VCaP (cell line): ENCODE measurements at regions not wholly inside any gene's neighbourhood (a gene's known extent, or its start where the extent isn't known, plus 50 kb on each side); places are given as distances from the start of the nearest gene placed in this dataset.

Source experiments
- H3K27ac ChIP-seq: fragments of 450-650 bp; 2 replicates; pipeline ENCODE4 v1.5.1; 2017
- TF ChIP-seq, protein P1 (sequence below): fragments of 450-650 bp; conservative IDR thresholded peaks from 2 replicates; pipeline ENCODE4 v1.5.1; 2017; ENCODE audit warnings: mild to moderate bottlenecking, moderate library complexity

DNA sequence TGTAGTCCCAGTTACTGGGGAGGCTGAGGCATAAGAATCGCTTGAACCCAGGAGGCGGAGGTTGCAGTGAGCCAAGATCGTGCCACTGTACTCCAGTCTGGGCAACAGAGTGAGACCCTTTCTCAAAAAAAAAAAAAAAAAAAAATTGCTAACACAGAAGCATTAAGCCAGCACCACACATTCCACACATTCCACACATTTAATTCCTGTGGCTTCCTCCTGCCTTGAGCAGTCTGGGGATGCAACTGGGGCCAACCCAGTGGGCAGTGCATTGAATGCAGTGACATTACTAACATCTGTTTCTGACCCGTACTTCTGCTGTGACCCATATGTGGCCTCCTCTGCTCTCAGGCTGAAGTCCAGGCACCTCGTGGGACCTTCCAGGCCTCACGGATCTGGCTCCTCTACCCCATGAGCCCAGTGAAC lies 107.0 kb downstream of the BCL2L11 start:
- TF ChIP-seq, protein P1, sequence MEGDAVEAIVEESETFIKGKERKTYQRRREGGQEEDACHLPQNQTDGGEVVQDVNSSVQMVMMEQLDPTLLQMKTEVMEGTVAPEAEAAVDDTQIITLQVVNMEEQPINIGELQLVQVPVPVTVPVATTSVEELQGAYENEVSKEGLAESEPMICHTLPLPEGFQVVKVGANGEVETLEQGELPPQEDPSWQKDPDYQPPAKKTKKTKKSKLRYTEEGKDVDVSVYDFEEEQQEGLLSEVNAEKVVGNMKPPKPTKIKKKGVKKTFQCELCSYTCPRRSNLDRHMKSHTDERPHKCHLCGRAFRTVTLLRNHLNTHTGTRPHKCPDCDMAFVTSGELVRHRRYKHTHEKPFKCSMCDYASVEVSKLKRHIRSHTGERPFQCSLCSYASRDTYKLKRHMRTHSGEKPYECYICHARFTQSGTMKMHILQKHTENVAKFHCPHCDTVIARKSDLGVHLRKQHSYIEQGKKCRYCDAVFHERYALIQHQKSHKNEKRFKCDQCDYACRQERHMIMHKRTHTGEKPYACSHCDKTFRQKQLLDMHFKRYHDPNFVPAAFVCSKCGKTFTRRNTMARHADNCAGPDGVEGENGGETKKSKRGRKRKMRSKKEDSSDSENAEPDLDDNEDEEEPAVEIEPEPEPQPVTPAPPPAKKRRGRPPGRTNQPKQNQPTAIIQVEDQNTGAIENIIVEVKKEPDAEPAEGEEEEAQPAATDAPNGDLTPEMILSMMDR, result no peak
- H3K27ac ChIP-seq, result no peak overlapping the region

DNA sequence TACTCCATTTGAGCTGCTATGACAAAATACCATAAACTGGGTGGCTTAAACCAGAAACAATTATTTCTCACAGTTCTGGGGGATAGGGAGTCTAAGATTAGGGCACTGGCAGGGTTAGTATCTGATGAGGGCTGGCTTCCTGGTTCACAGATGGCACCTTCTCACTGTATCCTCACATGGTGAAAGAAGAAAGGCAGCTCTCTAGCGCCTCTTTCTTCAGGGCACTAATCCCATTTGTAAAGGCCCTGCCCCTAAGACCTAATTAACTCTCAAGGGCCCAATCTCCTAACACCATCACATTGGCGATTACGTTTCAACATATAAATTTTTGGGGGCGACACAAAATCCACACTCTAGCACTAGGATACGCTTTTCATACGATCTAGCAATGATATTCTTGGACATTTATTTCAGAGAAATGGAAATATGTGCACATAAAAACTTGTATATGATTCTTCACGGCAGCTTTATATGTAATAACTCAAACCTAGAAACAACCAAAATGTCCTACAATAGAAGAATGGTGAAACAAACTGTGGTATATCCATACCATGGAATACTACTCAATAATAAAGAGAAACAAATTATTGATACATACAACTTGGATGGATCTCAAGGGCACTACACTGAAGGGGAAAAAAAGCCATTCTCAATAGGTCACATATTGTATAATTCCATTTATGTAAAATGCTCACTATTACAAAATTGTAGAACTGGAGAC lies 111.0 kb downstream of the BCL2L11 start:
- no peak overlapping the region for H3K27ac ChIP-seq
- TF ChIP-seq, protein P1, result no peak

DNA sequence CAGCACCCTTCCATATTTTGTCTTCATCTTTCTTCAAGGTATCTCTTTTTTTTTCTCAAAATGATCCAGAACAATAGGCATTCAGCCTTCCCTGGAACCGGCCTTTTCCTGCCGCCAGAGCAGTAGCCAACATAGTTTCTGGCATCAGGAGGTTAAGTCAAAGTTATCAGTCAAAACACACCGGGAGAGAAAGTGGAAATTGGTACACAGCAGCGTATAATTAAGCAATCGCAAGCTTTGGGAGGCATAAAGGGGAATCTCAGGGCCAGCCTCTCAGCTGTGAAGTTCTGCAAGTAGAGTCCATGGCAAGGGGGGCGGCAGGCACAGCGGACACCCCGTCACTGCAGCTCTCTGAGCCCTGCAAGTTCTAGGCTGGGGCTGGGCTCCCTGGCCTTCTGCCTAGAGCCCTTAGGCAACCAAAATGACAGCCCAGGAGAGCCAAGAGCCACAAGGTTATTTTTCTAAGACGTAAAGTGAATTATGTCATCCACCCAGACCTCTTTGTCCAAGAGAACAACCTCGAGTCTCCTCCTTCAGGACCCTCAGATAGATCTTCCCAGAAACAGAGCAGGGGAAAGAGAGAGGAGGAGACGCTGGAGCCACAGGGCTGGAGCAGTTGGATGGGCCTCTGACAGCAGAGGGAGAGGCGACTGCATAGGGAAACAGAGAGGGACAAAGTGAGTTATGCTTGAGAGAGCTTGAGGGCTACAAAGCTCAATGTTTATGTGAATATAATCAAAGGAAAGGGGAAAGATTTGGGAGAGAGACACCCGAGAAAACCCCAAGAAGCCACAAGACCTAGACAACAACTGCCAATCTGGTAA lies 114.7 kb downstream of the BCL2L11 start:
- TF ChIP-seq, protein P1, result no peak
- no peak overlapping the region for H3K27ac ChIP-seq

DNA sequence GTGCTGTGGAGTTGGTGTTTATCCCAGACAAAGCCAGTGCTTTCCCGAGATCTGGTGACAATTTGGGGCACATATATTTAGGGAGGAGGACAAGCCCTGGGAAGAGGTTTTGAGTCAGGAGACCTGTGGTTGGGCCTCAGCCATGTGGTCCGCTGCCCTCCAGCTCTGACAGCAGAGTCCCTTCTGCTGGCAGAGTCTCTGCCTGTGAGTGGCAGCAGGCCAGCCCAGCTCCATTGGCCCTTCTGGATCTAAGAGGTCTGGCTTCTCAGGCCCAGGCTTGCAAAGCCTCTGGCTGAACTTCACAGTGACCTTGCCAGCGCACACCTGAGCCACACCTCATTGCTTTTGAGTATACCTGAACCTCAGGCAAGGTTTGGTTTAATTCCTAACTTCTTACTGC lies 115.3 kb downstream of the BCL2L11 start:
- TF ChIP-seq, protein P1, result no peak
- no peak overlapping the region for H3K27ac ChIP-seq

DNA sequence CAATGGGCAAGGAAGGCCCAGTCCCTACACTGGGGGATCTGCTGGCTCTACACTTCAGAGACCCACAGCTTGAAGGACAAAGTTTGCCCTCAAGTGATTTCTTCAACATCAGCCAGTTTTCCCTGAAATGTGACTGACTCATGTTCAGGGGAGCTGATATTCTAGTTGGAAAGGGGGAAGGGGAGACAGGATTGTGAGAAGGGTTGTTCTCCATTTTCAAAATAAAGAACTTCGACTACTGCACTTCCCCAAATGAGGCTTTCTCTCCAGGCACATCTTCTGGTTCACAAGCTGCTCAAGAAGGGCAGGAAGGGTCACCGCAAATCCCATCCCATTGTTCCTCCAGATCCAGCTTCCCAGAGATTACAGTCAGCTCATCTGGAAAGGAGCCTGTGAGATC lies 117.6 kb downstream of the BCL2L11 start:
- TF ChIP-seq, protein P1, result no peak
- H3K27ac ChIP-seq, result no peak overlapping the region

DNA sequence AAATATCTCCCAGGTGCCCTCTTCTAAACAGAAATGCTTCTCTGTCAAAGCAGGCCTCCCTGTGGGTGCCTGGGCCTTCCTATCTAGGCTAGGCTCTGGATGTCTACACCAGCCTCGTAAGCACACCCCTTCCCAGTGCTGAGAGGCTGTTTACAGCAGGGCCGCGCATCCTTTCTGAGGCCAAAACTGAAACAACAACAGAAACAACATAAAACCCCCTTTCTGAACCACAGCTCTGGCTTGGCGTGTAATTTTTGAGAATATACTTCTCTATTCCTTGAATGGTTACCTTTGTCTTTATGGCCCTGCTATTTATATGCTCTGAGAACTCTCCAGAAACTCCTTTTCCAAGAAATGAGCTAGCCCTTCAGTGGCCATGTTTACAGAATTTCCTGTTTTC lies 118.4 kb downstream of the BCL2L11 start:
- H3K27ac ChIP-seq, result no peak overlapping the region
- TF ChIP-seq, protein P1, result no peak

DNA sequence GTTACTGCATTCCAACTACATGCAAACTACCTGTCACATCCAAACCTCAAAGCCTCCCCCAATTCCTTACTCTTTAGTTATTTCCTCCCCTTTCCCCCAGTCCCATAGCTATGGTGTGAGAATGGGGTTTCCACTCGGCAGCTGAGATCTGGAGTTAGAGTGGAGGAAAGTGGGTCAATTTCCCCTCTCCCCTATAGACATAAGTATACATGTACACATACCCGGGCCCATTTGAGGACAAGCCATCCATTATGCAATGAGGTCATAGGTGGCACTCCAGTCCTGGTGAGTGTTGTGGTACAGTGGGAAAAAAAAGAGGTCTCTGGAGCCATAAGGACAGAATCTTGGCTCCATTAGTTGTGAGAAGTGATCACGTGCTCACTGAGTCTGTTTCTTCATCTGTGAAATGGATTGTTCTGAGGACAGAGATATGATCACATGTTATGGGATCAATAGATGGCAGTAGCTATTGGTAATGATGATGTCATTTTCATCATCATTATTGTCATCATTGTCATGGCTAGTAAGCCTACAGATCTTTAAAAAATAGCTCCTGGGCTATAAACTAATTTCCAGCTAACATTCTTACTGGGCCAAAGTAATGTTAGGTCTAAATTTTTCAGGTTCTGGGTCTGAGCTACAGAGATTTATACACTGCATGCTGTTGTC lies 119.0 kb downstream of the BCL2L11 start:
- TF ChIP-seq, protein P1, result no peak
- no peak overlapping the region for H3K27ac ChIP-seq
